PC-9 (cell line): ENCODE measurements at regions not wholly inside any gene's neighbourhood (a gene's known extent, or its start where the extent isn't known, plus 50 kb on each side); places are given as distances from the start of the nearest gene placed in this dataset.

Experiments
- BruUV-seq: library from RNA; stranded (reverse); fragments of 400-500 nt; replicated peaks from 2 replicates; lab custom pipeline; 2021; lab: Mats Ljungman, UMichigan
- CTCF ChIA-PET: fragments of 300-600 bp; sonication (Branson Sonifier 250); formaldehyde crosslinking; loops from one replicate; lab custom pipeline; 2022; ENCODE audit warnings: antibody characterized with exemption; lab: Charles Lee
- POLR2A ChIA-PET: fragments of 300-600 bp; sonication (Branson Sonifier 250); formaldehyde crosslinking; loops from one replicate; lab custom pipeline; 2022; ENCODE audit warnings: antibody characterized with exemption; ENCODE audit not compliant: unreplicated experiment; lab: Charles Lee
- DNase-seq, 2 experiments: peaks; one replicate each; pipeline versions ENCODE4 v3.0.0 to v3.0.0-alpha.2; 2015 to 2022; ENCODE audit warnings: mixed read lengths in 1 of 2
- H2AFZ ChIP-seq: fragments of 200-600 bp; sonication (generic); 2 replicates; pipeline ENCODE4 v1.8.1; 2017; ENCODE audit warnings: antibody characterized with exemption
- H3F3A ChIP-seq: fragments of 200-600 bp; sonication (generic); 2 replicates; pipeline ENCODE4 v1.8.1; 2017; ENCODE audit warnings: antibody characterized with exemption, mild to moderate bottlenecking, low read depth; ENCODE audit not compliant: insufficient read depth
- H3K27ac ChIP-seq: fragments of 200-600 bp; sonication (generic); 2 replicates; pipeline ENCODE4 v1.6.1; 2016; ENCODE audit warnings: mixed run types
- H3K27me3 ChIP-seq: fragments of 200-600 bp; sonication (generic); 2 replicates; pipeline ENCODE4 v1.6.1; 2016; ENCODE audit warnings: low read depth, mixed run types; ENCODE audit not compliant: insufficient read depth
- H3K36me3 ChIP-seq: fragments of 200-600 bp; sonication (generic); 2 replicates; pipeline ENCODE4 v1.6.1; 2016; ENCODE audit warnings: low read depth, mixed run types
- H3K4me1 ChIP-seq: fragments of 200-600 bp; sonication (generic); replicated peaks from 2 replicates; pipeline ENCODE4 v1.6.1; 2016; ENCODE audit warnings: mixed run types; ENCODE audit not compliant: insufficient read depth
- H3K4me2 ChIP-seq: fragments of 200-600 bp; sonication (generic); 2 replicates; pipeline ENCODE4 v1.6.1; 2017; ENCODE audit warnings: mixed run types
- H3K4me3 ChIP-seq: fragments of 200-600 bp; sonication (generic); 2 replicates; pipeline ENCODE4 v1.6.1; 2016; ENCODE audit warnings: mixed run types
- H3K79me2 ChIP-seq: fragments of 200-600 bp; sonication (generic); 2 replicates; pipeline ENCODE4 v1.6.1; 2017; ENCODE audit warnings: low read depth, mixed run types
- H3K9me2 ChIP-seq: fragments of 200-600 bp; sonication (generic); 2 replicates; pipeline ENCODE4 v1.8.1; 2017; ENCODE audit warnings: mild to moderate bottlenecking; ENCODE audit not compliant: insufficient read depth
- H3K9me3 ChIP-seq: fragments of 200-600 bp; sonication (generic); 2 replicates; pipeline ENCODE4 v1.8.1; 2016; ENCODE audit warnings: low read depth; ENCODE audit not compliant: insufficient read depth
- H4K20me1 ChIP-seq: fragments of 200-600 bp; sonication (generic); 2 replicates; pipeline ENCODE4 v1.8.1; 2017; ENCODE audit not compliant: insufficient read depth
- CTCF ChIP-seq: fragments of 200-600 bp; sonication (generic); conservative IDR thresholded peaks from 2 replicates; pipeline ENCODE4 v1.6.1; 2017; ENCODE audit warnings: mixed run types, antibody characterized with exemption, mild to moderate bottlenecking, moderate library complexity
- EZH2 ChIP-seq: fragments of 200-600 bp; sonication (generic); IDR thresholded peaks from 2 replicates; pipeline ENCODE4 v1.8.0; 2017; ENCODE audit warnings: antibody characterized with exemption, low read depth
- intact Hi-C: fragments of 100-400 bp; cut with micrococcal nuclease; formaldehyde crosslinking; loops from one replicate; pipeline ENCODE4 v1.10.0; 2022; ENCODE audit not compliant: unreplicated experiment

DNA sequence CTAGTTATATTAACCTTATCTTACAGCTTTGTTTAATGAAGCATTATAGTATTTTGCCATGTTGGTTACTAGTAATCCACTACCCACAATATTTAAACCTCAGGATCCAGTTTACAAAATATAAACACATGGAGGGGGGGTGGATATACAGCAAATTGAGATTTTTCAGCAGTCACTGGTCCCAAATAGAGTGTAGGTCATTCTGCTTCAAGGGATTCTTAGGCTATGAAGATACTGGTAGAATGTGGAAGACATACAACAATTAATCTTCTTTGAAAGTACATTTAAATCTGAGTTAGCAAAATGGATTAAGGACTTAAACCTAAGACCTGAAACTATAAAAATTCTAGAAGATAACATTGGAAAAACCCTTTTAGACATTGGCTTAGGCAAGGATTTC lies 569.6 kb downstream of the ZNF674 start:
- H3K27ac ChIP-seq = no peak overlapping the region
- H2AFZ ChIP-seq = no peak overlapping the region
- H4K20me1 ChIP-seq = no peaks in the 10 kb centered on the region
- POLR2A ChIA-PET = no interaction called here
- no peaks in the 10 kb centered on the region for H3K9me2 ChIP-seq
- H3K4me1 ChIP-seq = no peaks in the 10 kb centered on the region
- TF ChIP-seq CTCF = no peak
- no peak for TF ChIP-seq EZH2
- intact Hi-C loops = no loop called here
- H3F3A ChIP-seq = no peaks in the 10 kb centered on the region
- H3K4me3 ChIP-seq = no peak overlapping the region
- no peak overlapping the region for H3K4me2 ChIP-seq
- H3K9me3 ChIP-seq = no peaks in the 10 kb centered on the region
- BruUV-seq = no TSS peak
- H3K79me2 ChIP-seq = no peaks in the 10 kb centered on the region
- CTCF ChIA-PET = no interaction called here
- no peaks in the 10 kb centered on the region for H3K36me3 ChIP-seq
- DNase-seq = no peak
- no peaks in the 10 kb centered on the region for H3K27me3 ChIP-seq

DNA sequence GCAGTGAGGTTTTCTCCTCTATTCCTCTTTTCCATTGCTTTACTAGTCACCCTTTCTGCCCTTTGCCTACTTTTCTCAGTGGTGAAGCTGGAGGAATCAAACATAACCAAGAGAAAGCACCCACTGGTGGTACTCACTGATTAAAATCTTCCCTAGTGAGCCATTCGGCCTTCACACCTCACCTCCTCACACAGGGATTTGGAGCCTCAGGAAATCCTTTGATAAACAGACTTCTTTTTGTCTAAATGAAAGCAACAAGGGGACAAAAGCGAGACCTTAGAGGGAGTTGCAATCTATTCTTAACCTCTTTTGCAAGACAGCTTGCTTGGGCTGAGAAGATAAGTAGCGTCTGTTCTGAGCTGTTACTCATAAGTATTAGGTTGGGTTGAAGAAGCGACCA lies 572.6 kb downstream of the ZNF674 start:
- Histone ChIP-seq H3K27ac (no peak overlapping the region), H3K79me2 (no peaks in the 10 kb centered on the region), H3F3A (no peaks in the 10 kb centered on the region), H2AFZ (no peak overlapping the region), H3K9me3 (no peaks in the 10 kb centered on the region), H3K4me1 (no peaks in the 10 kb centered on the region), H3K27me3 (no peaks in the 10 kb centered on the region), H3K4me3 (no peak overlapping the region), H4K20me1 (no peaks in the 10 kb centered on the region), H3K4me2 (no peak overlapping the region), H3K9me2 (no peaks in the 10 kb centered on the region), H3K36me3 (no peaks in the 10 kb centered on the region)
- ChIA-PET CTCF (no interaction called here), POLR2A (no interaction called here)
- TF ChIP-seq EZH2 = no peak
- TF ChIP-seq CTCF = no peak
- intact Hi-C loops = no loop called here
- no TSS peak for BruUV-seq
- DNase-seq = no peak

- TF ChIP-seq EZH2 = no peak
- no peak for TF ChIP-seq CTCF
- intact Hi-C loops = no loop called here
- no TSS peak for BruUV-seq
- ChIA-PET POLR2A (no interaction called here), CTCF (no interaction called here)
- H3K9me2 ChIP-seq = no peaks in the 10 kb centered on the region
- H3K27ac ChIP-seq = no peak overlapping the region
- no peak for DNase-seq
- H3F3A ChIP-seq = no peaks in the 10 kb centered on the region
- H3K4me1 ChIP-seq = no peaks in the 10 kb centered on the region
- H2AFZ ChIP-seq = no peak overlapping the region
- no peak overlapping the region for H3K4me2 ChIP-seq
- no peaks in the 10 kb centered on the region for H4K20me1 ChIP-seq
- no peaks in the 10 kb centered on the region for H3K79me2 ChIP-seq
- no peak overlapping the region for H3K4me3 ChIP-seq
- H3K9me3 ChIP-seq = no peaks in the 10 kb centered on the region
- H3K36me3 ChIP-seq = no peaks in the 10 kb centered on the region
- H3K27me3 ChIP-seq = no peaks in the 10 kb centered on the region
Observed at GRCh38 chrX:45959567-45959966, 585.7 kb downstream of the ZNF674 start.
